Heart left ventricle (tissue), 16 donors: ENCODE measurements at regions not wholly inside any gene's neighbourhood (a gene's known extent, or its start where the extent isn't known, plus 50 kb on each side); places are given as distances from the start of the nearest gene placed in this dataset.

ENCODE experiments used
- ATAC-seq, 4 donors: fragments of 200-7000 bp; cut with Tn5 transposase; one replicate each; pipeline ENCODE4 v1.9.1; 2020 to 2022; ENCODE audit warnings: moderate library complexity in 4 of 4, mild to moderate bottlenecking in 3 of 4, moderate number of reproducible peaks in 1 of 4
- DNase-seq, 5 donors: peaks; one replicate each; pipeline ENCODE4 v3.0.0-alpha.2; 2020
- H3K27ac ChIP-seq, 12 donors: fragments of 200-600 bp; sonication (generic) in 4 of 12; one replicate each; pipeline versions ENCODE4 v1.5.0 to v1.8.0; 2016 to 2022; ENCODE audit warnings: mild to moderate bottlenecking in 2 of 12
- H3K27me3 ChIP-seq, 9 donors: fragments of 200-600 bp; sonication (generic) in 2 of 9; one replicate each; pipeline versions ENCODE4 v1.5.1 to v1.8.0; 2016 to 2022; ENCODE audit warnings: mild to moderate bottlenecking in 3 of 9
- H3K36me3 ChIP-seq, 9 donors: fragments of 200-600 bp; sonication (generic) in 2 of 9; one replicate each; pipeline versions ENCODE4 v1.5.0 to v1.8.0; 2018 to 2022; ENCODE audit warnings: mild to moderate bottlenecking in 2 of 9
- H3K4me1 ChIP-seq, 12 donors: fragments of 200-600 bp; sonication (generic) in 4 of 12; one replicate each; pipeline versions ENCODE4 v1.5.0 to v1.8.0; 2016 to 2022; ENCODE audit warnings: mild to moderate bottlenecking in 3 of 12
- H3K4me3 ChIP-seq, 12 donors: fragments of 200-600 bp; sonication (generic) in 4 of 12; one replicate each; pipeline versions ENCODE4 v1.5.0 to v1.8.0; 2017 to 2022; ENCODE audit warnings: mild to moderate bottlenecking in 9 of 12, moderate library complexity in 4 of 12
- H3K9me3 ChIP-seq, 12 donors: fragments of 200-600 bp; sonication (generic) in 4 of 12; one replicate each; pipeline versions ENCODE4 v1.5.0 to v1.8.0; 2016 to 2022; ENCODE audit warnings: mild to moderate bottlenecking in 1 of 12
- POLR2A ChIP-seq, 2 donors: fragments of 450-650 bp; IDR thresholded peaks; one replicate each; pipeline ENCODE4 v1.6.1; 2017; ENCODE audit warnings: antibody characterized with exemption in 2 of 2, mild to moderate bottlenecking in 2 of 2, moderate library complexity in 2 of 2
- WGBS, 4 donors: extraction: QIAGEN DNeasy Blood & Tissue Kit in 2 of 4; methylation state at CpG; one replicate each; pipeline versions ENCODE4 v1.1.5 to v1.1.7; 2013 to 2018; 5-methylcytosine and 5-hydroxymethylcytosine counted together
- intact Hi-C, 10 donors: fragments of 100-400 bp; cut with DNase I; formaldehyde crosslinking; loops; one replicate each; pipeline versions ENCODE4 v1.11.1 to v1.14.2; 2022
- TF ChIP-seq, protein P1 (sequence below), 12 donors: fragments of 200-600 bp; sonication (generic) in 4 of 12; IDR thresholded peaks; one replicate each; pipeline versions ENCODE4 v1.5.0 to v1.8.0; 2018 to 2022; ENCODE audit warnings: antibody characterized with exemption in 12 of 12, mild to moderate bottlenecking in 5 of 12
- donor health status: ischemic (EF 13 %, LVEDD 7.1; RV severe dilation, severe dysfunction).
- donor health status: healthy with polysubstance abuse.
- donor health status: DM: no; HTN: yes; CAD: no.
- donor health status: DM: no; HTN: no; CAD: no.
- donor health status: ischemic (EF 25% LVEDD 6.9; RV normal size, moderate dysfunction).
- donor health status: ischemic (EF 25% LVEDD 5.7; RV mildly dilated, moderate dysfunction).
- donor health status: healthy.
- donor health status: DM: yes; HTN: yes; CAD: no.
- donor health status: ischemic (EF 35%, LVEDD 5.7; RV mildly dilated, moderate dysfunction).
- donor health status: nonischemic (EF 11% LVEDD 7.7; RV severe dilation, severe dysfunction).
- donor health status: DM: yes; HTN: yes; CAD: no.
- donor health status: PGD.
- donor health status: ischemic (EF 29% LVEDD 5.4; RV normal size, mild dysfunction).
- donor health status: nonischemic (EF 23%, LVEDD 6.1; RV moderate dilation, normal function).

DNA sequence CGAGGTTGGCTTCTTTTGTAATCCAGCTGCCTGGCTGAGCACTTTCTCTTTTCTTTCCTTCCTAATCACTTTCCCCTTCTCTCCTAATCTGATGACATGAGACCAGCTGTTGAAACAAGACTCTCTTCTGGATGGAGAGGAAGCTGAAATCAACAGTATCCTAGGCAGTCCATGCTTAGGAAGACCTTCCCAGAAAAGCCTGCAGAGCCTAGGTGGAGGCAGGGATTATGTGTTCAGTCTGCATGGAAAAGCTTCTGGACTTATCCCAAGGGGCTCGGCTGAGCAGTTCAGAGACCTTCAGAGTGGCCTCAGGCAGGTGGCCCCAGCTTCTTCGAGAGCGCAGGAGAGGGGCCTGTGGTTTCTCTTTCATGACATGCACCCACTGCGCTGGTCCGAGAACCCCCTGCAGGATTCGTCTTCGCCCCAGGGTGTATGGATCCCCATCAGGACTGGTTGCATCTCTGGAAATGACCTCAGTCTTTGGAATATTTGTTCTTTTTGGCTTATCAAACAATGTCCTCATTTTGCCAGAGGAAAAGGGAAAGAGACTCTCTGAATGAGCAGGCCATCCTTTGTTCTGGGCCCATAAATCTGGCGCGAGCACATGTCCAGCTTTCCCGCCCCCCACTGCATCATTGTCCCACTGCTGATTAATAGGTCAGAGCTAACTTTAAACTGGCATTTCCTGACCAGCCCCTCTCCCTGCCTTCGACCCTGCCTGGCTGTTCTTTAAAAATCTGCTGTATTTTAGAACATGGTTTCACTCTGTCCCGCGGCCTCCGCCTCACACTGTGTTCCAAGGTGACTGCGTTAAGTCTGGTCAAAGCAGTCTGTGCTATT is 177.9 kb upstream of the KLF4 start:
- H3K36me3 ChIP-seq: no peaks in the 10 kb centered on the region
- DNase-seq: peak in 4 of 5 donors; percentile 49 to 72 (median 56)
- no peak overlapping the region for H3K4me3 ChIP-seq
- H3K4me1 ChIP-seq: peaks cover 0 to 18% (median 13%) of the 10 kb centered on the region in 12 donors
- H3K9me3 ChIP-seq: no peaks in the 10 kb centered on the region
- H3K27ac ChIP-seq: peak overlapping the region; percentile 54 to 90 (median 75)
- TF ChIP-seq POLR2A (IDR thresholded peaks at IDR 0.05): no peak
- no peaks in the 10 kb centered on the region for H3K27me3 ChIP-seq
- ATAC-seq: peak; percentile 79 to 94 (median 87)
- 51 to 62% (median 53%) methylated on average over 14 to 16 of the region's 16 CpGs for WGBS, 4 donors
- intact Hi-C loops: loop anchor here in 1 of 10 donors (10.0 kb wide), 1 partner anchor 387 kb away; no protein-coding TSS in a partner anchor

DNA sequence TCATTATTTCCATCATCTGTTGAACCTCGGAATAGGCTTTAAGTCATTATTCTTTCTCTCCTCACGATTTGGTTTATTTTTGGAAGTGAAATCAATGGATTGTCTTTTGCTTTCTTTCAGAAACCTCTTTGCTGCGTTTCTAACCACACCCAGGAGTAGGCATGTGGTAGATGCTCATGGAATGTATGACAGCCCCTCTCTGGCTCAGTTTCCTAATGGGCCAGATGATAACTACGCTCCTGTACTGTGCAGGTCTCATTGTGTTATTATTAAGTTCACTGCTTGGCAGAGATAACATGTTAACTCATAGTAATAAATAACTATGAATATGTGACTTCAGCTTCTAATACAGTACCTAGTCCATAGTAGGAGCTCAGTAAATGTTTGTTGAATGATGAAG is 175.5 kb upstream of the KLF4 start:
- no peaks in the 10 kb centered on the region for H3K9me3 ChIP-seq
- DNase-seq (no peak), ATAC-seq (no peak)
- H3K4me3 ChIP-seq: no peak overlapping the region
- H3K27me3 ChIP-seq: no peaks in the 10 kb centered on the region
- 65 to 76% (median 70%) methylated on average over 4 of the region's 4 CpGs for WGBS, 4 donors
- intact Hi-C loops: loop anchor here in 1 of 10 donors (10.0 kb wide), 1 partner anchor 390 kb away; no protein-coding TSS in a partner anchor
- no peak for TF ChIP-seq POLR2A (IDR thresholded peaks at IDR 0.05)
- TF ChIP-seq, protein P1, sequence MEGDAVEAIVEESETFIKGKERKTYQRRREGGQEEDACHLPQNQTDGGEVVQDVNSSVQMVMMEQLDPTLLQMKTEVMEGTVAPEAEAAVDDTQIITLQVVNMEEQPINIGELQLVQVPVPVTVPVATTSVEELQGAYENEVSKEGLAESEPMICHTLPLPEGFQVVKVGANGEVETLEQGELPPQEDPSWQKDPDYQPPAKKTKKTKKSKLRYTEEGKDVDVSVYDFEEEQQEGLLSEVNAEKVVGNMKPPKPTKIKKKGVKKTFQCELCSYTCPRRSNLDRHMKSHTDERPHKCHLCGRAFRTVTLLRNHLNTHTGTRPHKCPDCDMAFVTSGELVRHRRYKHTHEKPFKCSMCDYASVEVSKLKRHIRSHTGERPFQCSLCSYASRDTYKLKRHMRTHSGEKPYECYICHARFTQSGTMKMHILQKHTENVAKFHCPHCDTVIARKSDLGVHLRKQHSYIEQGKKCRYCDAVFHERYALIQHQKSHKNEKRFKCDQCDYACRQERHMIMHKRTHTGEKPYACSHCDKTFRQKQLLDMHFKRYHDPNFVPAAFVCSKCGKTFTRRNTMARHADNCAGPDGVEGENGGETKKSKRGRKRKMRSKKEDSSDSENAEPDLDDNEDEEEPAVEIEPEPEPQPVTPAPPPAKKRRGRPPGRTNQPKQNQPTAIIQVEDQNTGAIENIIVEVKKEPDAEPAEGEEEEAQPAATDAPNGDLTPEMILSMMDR (IDR thresholded peaks at IDR 0.05): no peak
- no peaks in the 10 kb centered on the region for H3K36me3 ChIP-seq
- H3K4me1 ChIP-seq: peaks cover 0 to 18% (median 13%) of the 10 kb centered on the region in 12 donors
- H3K27ac ChIP-seq: no peak overlapping the region

DNA sequence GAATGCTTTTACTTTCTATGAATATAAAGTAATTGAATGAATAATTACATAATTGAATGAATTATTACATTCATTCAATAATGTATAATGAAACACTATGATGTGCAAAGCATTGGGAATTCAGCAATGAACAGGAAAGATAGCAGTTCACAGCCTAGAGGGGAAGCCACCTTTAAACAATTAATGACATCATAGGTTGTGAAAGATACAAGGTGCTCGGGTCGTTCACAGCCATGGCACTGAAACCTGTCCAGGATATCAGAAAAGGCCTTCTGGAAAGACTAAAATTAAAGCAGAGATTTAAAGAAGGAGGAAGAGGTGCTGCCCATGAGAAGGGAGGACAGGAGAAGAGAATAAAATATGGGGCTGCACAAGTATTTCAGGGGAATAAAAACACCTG is 171.4 kb upstream of the KLF4 start:
- DNase-seq (no peak), ATAC-seq (no peak)
- Histone ChIP-seq H3K27ac (no peak overlapping the region), H3K4me3 (no peak overlapping the region), H3K9me3 (no peaks in the 10 kb centered on the region), H3K4me1 (no peaks in the 10 kb centered on the region), H3K27me3 (no peaks in the 10 kb centered on the region), H3K36me3 (no peaks in the 10 kb centered on the region)
- intact Hi-C loops: loop anchor here in 1 of 10 donors (10.0 kb wide), 1 partner anchor 394 kb away; no protein-coding TSS in a partner anchor
- TF ChIP-seq POLR2A (IDR thresholded peaks at IDR 0.05): no peak
- TF ChIP-seq, protein P1 (IDR thresholded peaks at IDR 0.05): no peak
- WGBS, 4 donors: 46 to 51% (median 50%) methylated on average over 2 of the region's 2 CpGs

DNA sequence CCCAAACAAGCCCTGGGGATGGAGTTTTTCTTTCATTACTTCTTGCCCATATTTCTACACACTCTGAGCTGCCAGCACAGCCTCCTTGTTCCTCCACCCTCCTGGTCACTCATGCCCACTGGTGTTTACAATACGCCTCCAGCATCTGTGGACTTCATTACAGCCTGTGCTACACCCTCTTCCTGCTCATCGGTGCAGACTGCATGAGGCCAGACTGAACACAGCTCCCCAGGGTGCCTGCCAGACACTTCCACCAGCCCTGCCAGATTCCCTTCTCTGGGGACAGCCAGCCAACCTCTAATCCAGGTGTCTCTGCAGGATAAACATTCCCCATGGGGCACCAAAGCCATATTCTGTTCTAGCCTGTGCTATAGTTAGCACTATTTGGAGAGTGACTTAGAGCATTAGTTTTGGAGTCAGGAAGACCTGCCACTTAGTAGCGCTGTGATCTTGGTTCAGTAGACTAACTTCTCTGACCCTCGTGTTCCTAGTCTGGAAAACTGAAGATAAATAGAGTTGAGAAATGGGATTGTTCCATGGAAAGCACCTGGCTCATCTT is 163.8 kb upstream of the KLF4 start:
- DNase-seq (peak in 2 of 5 donors; percentile 38 to 42), ATAC-seq (peak; percentile 58 to 86 (median 74))
- WGBS, 4 donors: 40 to 60% (median 47%) methylated on average over 4 of the region's 4 CpGs
- TF ChIP-seq, protein P1 (IDR thresholded peaks at IDR 0.05): no peak
- TF ChIP-seq POLR2A (IDR thresholded peaks at IDR 0.05): no peak
- Histone ChIP-seq H3K36me3 (no peaks in the 10 kb centered on the region), H3K4me3 (no peak overlapping the region), H3K9me3 (no peaks in the 10 kb centered on the region), H3K4me1 (peaks cover 0 to 11% (median 0%) of the 10 kb centered on the region in 12 donors), H3K27ac (peak overlapping the region in 3 of 12 donors; percentile 8 to 28 (median 16)), H3K27me3 (no peaks in the 10 kb centered on the region)
- intact Hi-C loops: loop anchor here in 1 of 10 donors (10.0 kb wide), 1 partner anchor 621 kb away; no protein-coding TSS in a partner anchor
